Neural cell (in vitro differentiated cells): ENCODE measurements at regions not wholly inside any gene's neighbourhood (a gene's known extent, or its start where the extent isn't known, plus 50 kb on each side); places are given as distances from the start of the nearest gene placed in this dataset.

Experiments used
- H2AFZ ChIP-seq: fragments of 200-600, 300-800 bp; sonication (generic), shearing (Covaris generic); 2 replicates; pipeline ENCODE4 v1.6.0; 2014; ENCODE audit warnings: low read depth, mild to moderate bottlenecking, antibody characterized with exemption, low read length, moderate library complexity
- H3F3A ChIP-seq: fragments of 200-600 bp; shearing (Covaris generic); 2 replicates; pipeline ENCODE4 v1.6.1; 2016; ENCODE audit warnings: mild to moderate bottlenecking, moderate library complexity, mixed read lengths, antibody characterized with exemption, low read length; ENCODE audit not compliant: insufficient read depth, poor library complexity, severe bottlenecking
- H3K27ac ChIP-seq: fragments of 200-600, 300-800 bp; sonication (generic), shearing (Covaris generic); 2 replicates; pipeline ENCODE4 v1.5.1; 2014; ENCODE audit warnings: mild to moderate bottlenecking, low read length, moderate library complexity
- H3K27me3 ChIP-seq: fragments of 300-800, 200-600 bp; sonication (generic), shearing (Covaris generic); 2 replicates; pipeline ENCODE4 v1.6.0; 2014; ENCODE audit warnings: mild to moderate bottlenecking, low read depth, low read length, moderate library complexity; ENCODE audit not compliant: insufficient read depth
- H3K36me3 ChIP-seq: fragments of 300-800, 200-600 bp; sonication (generic), shearing (Covaris generic); 2 replicates; pipeline ENCODE4 v1.5.1; 2014; ENCODE audit warnings: mild to moderate bottlenecking, antibody characterized with exemption, low read length, moderate library complexity; ENCODE audit not compliant: insufficient read depth
- H3K4me2 ChIP-seq: fragments of 300-800, 200-600 bp; sonication (generic), shearing (Covaris generic); 2 replicates; pipeline ENCODE4 v1.6.0; 2014; ENCODE audit warnings: mild to moderate bottlenecking, low read length
- H3K4me3 ChIP-seq: fragments of 300-800, 200-600 bp; sonication (generic), shearing (Covaris generic); 2 replicates; pipeline ENCODE4 v1.5.1; 2014; ENCODE audit warnings: mild to moderate bottlenecking, low read length, moderate library complexity
- H3K79me2 ChIP-seq: fragments of 200-600 bp; shearing (Covaris generic); replicated peaks from 2 replicates; pipeline ENCODE4 v1.6.0; 2014; ENCODE audit warnings: mild to moderate bottlenecking, low read length, moderate library complexity; ENCODE audit not compliant: insufficient read depth
- H3K9ac ChIP-seq: fragments of 300-800, 200-600 bp; sonication (generic), shearing (Covaris generic); 2 replicates; pipeline ENCODE4 v1.6.1; 2016; ENCODE audit warnings: mild to moderate bottlenecking, low read length, mixed read lengths
- H3K9me2 ChIP-seq: fragments of 200-600 bp; shearing (Covaris generic); 2 replicates; pipeline ENCODE4 v1.6.1; 2016; ENCODE audit warnings: mild to moderate bottlenecking, low read length, mixed read lengths; ENCODE audit not compliant: insufficient read depth
- H3K9me3 ChIP-seq: fragments of 200-600, 300-800 bp; sonication (generic), shearing (Covaris generic); 2 replicates; pipeline ENCODE4 v1.6.1; 2016; ENCODE audit warnings: mild to moderate bottlenecking, mixed run types, low read length, moderate library complexity, mixed read lengths
- H4K20me1 ChIP-seq: fragments of 200-600 bp; shearing (Covaris generic); 2 replicates; pipeline ENCODE4 v1.6.1; 2016; ENCODE audit warnings: mild to moderate bottlenecking, mixed run types; ENCODE audit not compliant: insufficient read depth
- CTCF ChIP-seq: fragments of 450-650 bp; IDR thresholded peaks from 2 replicates; pipeline ENCODE4 v1.5.1; 2014; ENCODE audit warnings: antibody characterized with exemption, mild to moderate bottlenecking, moderate library complexity; ENCODE audit not compliant: poor library complexity, severe bottlenecking
- EP300 ChIP-seq: fragments of 450-650 bp; conservative IDR thresholded peaks from 2 replicates; pipeline ENCODE4 v1.6.1; 2014; ENCODE audit warnings: antibody characterized with exemption, mild to moderate bottlenecking, moderate library complexity; ENCODE audit not compliant: poor library complexity, severe bottlenecking
- EZH2 ChIP-seq: fragments of 200-600, 300-800 bp; shearing (Covaris generic), sonication (generic); IDR thresholded peaks from 2 replicates; pipeline ENCODE4 v1.6.1; 2014; ENCODE audit warnings: antibody characterized with exemption, low read length, borderline replicate concordance, mild to moderate bottlenecking; ENCODE audit not compliant: insufficient read depth, poor library complexity, severe bottlenecking
- MXI1 ChIP-seq: fragments of 450-650 bp; conservative IDR thresholded peaks from 2 replicates; pipeline ENCODE4 v1.6.1; 2014; ENCODE audit warnings: antibody characterized with exemption, mild to moderate bottlenecking; ENCODE audit not compliant: poor library complexity, severe bottlenecking
- POLR2AphosphoS5 ChIP-seq: IDR thresholded peaks from 2 replicates; pipeline ENCODE4 v1.6.1; 2012
- RAD21 ChIP-seq: fragments of 450-650 bp; conservative IDR thresholded peaks from 2 replicates; pipeline ENCODE4 v1.6.1; 2014; ENCODE audit warnings: antibody characterized with exemption, mild to moderate bottlenecking, moderate library complexity
- REST ChIP-seq: IDR thresholded peaks from 2 replicates; pipeline ENCODE4 v1.6.1; 2012; ENCODE audit warnings: borderline replicate concordance
- SMC3 ChIP-seq: fragments of 450-650 bp; conservative IDR thresholded peaks from 2 replicates; pipeline ENCODE4 v1.6.1; 2014; ENCODE audit warnings: antibody characterized with exemption, mild to moderate bottlenecking, moderate library complexity; ENCODE audit not compliant: poor library complexity
- TAF1 ChIP-seq: IDR thresholded peaks from 2 replicates; pipeline ENCODE4 v1.6.1; 2012; ENCODE audit warnings: low read depth

GRCh38 chr6:6795393-6795792 is 206.9 kb downstream of the LY86 start:
- Histone ChIP-seq H3K4me2 (no peak overlapping the region), H3K36me3 (no peaks in the 10 kb centered on the region), H3K9me2 (no peaks in the 10 kb centered on the region), H3K79me2 (no peaks in the 10 kb centered on the region), H3K9me3 (no peaks in the 10 kb centered on the region), H3K9ac (no peak overlapping the region), H3K27me3 (no peaks in the 10 kb centered on the region), H3F3A (no peaks in the 10 kb centered on the region), H4K20me1 (no peaks in the 10 kb centered on the region), H3K27ac (no peak overlapping the region), H3K4me3 (no peak overlapping the region), H2AFZ (no peak overlapping the region)
- TF ChIP-seq EP300: no peak

- H3K9me3 ChIP-seq: no peaks in the 10 kb centered on the region
- H3K4me3 ChIP-seq: no peak overlapping the region
- H3K9ac ChIP-seq: no peak overlapping the region
- no peak for TF ChIP-seq REST
- TF ChIP-seq CTCF: no peak
- no peak for TF ChIP-seq EP300
- no peak for TF ChIP-seq MXI1
- TF ChIP-seq POLR2AphosphoS5: no peak
- no peak for TF ChIP-seq TAF1
- TF ChIP-seq RAD21: no peak
- no peaks in the 10 kb centered on the region for H3F3A ChIP-seq
- no peaks in the 10 kb centered on the region for H3K27me3 ChIP-seq
- H3K79me2 ChIP-seq: no peaks in the 10 kb centered on the region
- no peaks in the 10 kb centered on the region for H4K20me1 ChIP-seq
- H3K4me2 ChIP-seq: no peak overlapping the region
- H3K9me2 ChIP-seq: no peaks in the 10 kb centered on the region
- H3K36me3 ChIP-seq: no peaks in the 10 kb centered on the region
- H2AFZ ChIP-seq: no peak overlapping the region
- H3K27ac ChIP-seq: no peak overlapping the region
Observed at GRCh38 chr6:6796818-6797217, 208.3 kb downstream of the LY86 start.

- Histone ChIP-seq H3K9ac (no peak overlapping the region), H3K9me2 (no peaks in the 10 kb centered on the region), H3K9me3 (no peaks in the 10 kb centered on the region), H3K27me3 (no peaks in the 10 kb centered on the region), H3F3A (no peaks in the 10 kb centered on the region), H3K36me3 (no peaks in the 10 kb centered on the region), H4K20me1 (no peaks in the 10 kb centered on the region), H3K79me2 (no peaks in the 10 kb centered on the region), H3K4me2 (no peak overlapping the region), H3K4me3 (no peak overlapping the region), H2AFZ (no peak overlapping the region), H3K27ac (no peak overlapping the region)
- TF ChIP-seq TAF1 (no peak), EZH2 (no peak), MXI1 (no peak), REST (no peak), SMC3 (no peak), RAD21 (no peak), CTCF (no peak), POLR2AphosphoS5 (no peak), EP300 (no peak)
Observed at GRCh38 chr6:6798448-6798860, 209.9 kb downstream of the LY86 start.
